NB4 (cell line): ENCODE measurements at regions not wholly inside any gene's neighbourhood (a gene's known extent, or its start where the extent isn't known, plus 50 kb on each side); places are given as distances from the start of the nearest gene placed in this dataset.
"Not testable (repeated sequence)": the region's sequence is repeated elsewhere in the genome, so short reads cannot be mapped to it uniquely, and the experiment has no call there.

Source experiments
- MAX ChIP-seq: IDR thresholded peaks from 2 replicates; pipeline ENCODE4 v1.6.1; 2011; ENCODE audit warnings: low read depth, low read length
- POLR2A ChIP-seq: IDR thresholded peaks from 2 replicates; pipeline ENCODE4 v1.6.1; 2011; ENCODE audit warnings: mild to moderate bottlenecking; ENCODE audit not compliant: insufficient read length; ENCODE audit errors: extremely low read depth
- TF ChIP-seq, protein P1 (sequence below): IDR thresholded peaks from one replicate; pipeline ENCODE4 v1.5.1; 2012; ENCODE audit warnings: low read depth, low read length

DNA sequence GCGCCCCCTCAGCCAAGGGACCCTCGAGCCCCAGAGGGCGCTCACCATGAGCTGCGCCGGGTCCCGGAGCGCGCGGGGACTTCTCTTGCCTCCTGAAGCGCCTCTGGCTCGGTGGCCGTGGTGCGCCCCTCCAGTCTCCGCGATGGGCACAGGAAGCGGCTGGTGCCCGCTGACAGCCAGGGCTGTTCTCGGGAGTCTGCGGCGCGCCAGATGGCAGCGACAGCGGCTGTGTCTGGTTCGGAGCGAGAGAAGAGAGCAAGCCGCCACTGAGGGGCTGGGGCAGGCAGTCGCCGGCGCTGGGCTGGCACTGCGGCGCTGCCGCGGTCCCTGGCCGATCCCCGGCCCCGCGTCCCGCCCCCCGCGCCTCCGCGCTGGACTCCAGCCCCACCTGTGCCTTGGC lies 920.2 kb downstream of the RPIA start:
- TF ChIP-seq, protein P1, sequence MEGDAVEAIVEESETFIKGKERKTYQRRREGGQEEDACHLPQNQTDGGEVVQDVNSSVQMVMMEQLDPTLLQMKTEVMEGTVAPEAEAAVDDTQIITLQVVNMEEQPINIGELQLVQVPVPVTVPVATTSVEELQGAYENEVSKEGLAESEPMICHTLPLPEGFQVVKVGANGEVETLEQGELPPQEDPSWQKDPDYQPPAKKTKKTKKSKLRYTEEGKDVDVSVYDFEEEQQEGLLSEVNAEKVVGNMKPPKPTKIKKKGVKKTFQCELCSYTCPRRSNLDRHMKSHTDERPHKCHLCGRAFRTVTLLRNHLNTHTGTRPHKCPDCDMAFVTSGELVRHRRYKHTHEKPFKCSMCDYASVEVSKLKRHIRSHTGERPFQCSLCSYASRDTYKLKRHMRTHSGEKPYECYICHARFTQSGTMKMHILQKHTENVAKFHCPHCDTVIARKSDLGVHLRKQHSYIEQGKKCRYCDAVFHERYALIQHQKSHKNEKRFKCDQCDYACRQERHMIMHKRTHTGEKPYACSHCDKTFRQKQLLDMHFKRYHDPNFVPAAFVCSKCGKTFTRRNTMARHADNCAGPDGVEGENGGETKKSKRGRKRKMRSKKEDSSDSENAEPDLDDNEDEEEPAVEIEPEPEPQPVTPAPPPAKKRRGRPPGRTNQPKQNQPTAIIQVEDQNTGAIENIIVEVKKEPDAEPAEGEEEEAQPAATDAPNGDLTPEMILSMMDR = not testable (repeated sequence)
- TF ChIP-seq POLR2A, MAX: not testable (repeated sequence)
